ENCODE measurements at regions not wholly inside any gene's neighbourhood (a gene's known extent, or its start where the extent isn't known, plus 50 kb on each side); places are given as distances from the start of the nearest gene placed in this dataset.

GRCh38 chr11:127677660-127678425 is 677.3 kb upstream of the KIRREL3 start:
- no peak for DNase-seq

- DNase-seq = no peak
Observed at GRCh38 chr11:127675581-127675980, 675.0 kb upstream of the KIRREL3 start.

GRCh38 chr11:127674754-127675153 is 674.2 kb upstream of the KIRREL3 start:
- DNase-seq = no peak

GRCh38 chr11:127670374-127671119 is 670.0 kb upstream of the KIRREL3 start:
- DNase-seq = no peak

GRCh38 chr11:127656116-127656836 is 655.7 kb upstream of the KIRREL3 start:
- no peak for DNase-seq

GRCh38 chr11:127653076-127653475 is 652.5 kb upstream of the KIRREL3 start:
- no peak for DNase-seq

- no peak for DNase-seq
Observed at GRCh38 chr11:127651888-127652221, 651.3 kb upstream of the KIRREL3 start.

- no peak for DNase-seq
Observed at GRCh38 chr11:127651175-127651887, 650.8 kb upstream of the KIRREL3 start.

- no peak for DNase-seq
Observed at GRCh38 chr11:127649958-127650357, 649.4 kb upstream of the KIRREL3 start.

GRCh38 chr11:127649071-127649470 is 648.5 kb upstream of the KIRREL3 start:
- no peak for DNase-seq

- DNase-seq = no peak
Observed at GRCh38 chr11:127648583-127648982, 648.0 kb upstream of the KIRREL3 start.

GRCh38 chr11:127644366-127644765 is 643.8 kb upstream of the KIRREL3 start:
- no peak for DNase-seq

- DNase-seq = no peak
Observed at GRCh38 chr11:127643268-127644058, 642.9 kb upstream of the KIRREL3 start.

- DNase-seq = no peak
Observed at GRCh38 chr11:127640561-127641451, 640.2 kb upstream of the KIRREL3 start.

- no peak for DNase-seq
Observed at GRCh38 chr11:127639916-127640315, 639.3 kb upstream of the KIRREL3 start.

GRCh38 chr11:127632976-127633680 is 632.6 kb upstream of the KIRREL3 start:
- DNase-seq = no peak

GRCh38 chr11:127632546-127632945 is 632.0 kb upstream of the KIRREL3 start:
- DNase-seq = no peak

GRCh38 chr11:127631974-127632373 is 631.4 kb upstream of the KIRREL3 start:
- no peak for DNase-seq

- no peak for DNase-seq
Observed at GRCh38 chr11:127629200-127629599, 628.6 kb upstream of the KIRREL3 start.

- no peak for DNase-seq
Observed at GRCh38 chr11:127628458-127628785, 627.9 kb upstream of the KIRREL3 start.
